Pancreas (tissue), 10 donors: ENCODE measurements at regions not wholly inside any gene's neighbourhood (a gene's known extent, or its start where the extent isn't known, plus 50 kb on each side); places are given as distances from the start of the nearest gene placed in this dataset.

Experiments used
- ATAC-seq, 4 donors: fragments of 200-7000 bp; cut with Tn5 transposase; one replicate each; pipeline versions ENCODE4 v1.8.0 to v1.9.1; 2020; ENCODE audit warnings: mild to moderate bottlenecking in 4 of 4, moderate library complexity in 4 of 4
- DNase-seq, 6 donors: peaks; one replicate each; pipeline ENCODE4 v3.0.0-alpha.2; 2020
- FAIRE-seq: peaks from 2 replicates; lab custom pipeline; 2012; peaks lifted over from hg19 to GRCh38; lab: Jason Lieb, UNC
- H3K27ac ChIP-seq, 4 donors: fragments of 200-600 bp; sonication (generic); 1 replicate in 3 of 4; 2 replicates in 1 of 4; pipeline versions ENCODE4 v1.5.0 to v1.8.0; 2020
- H3K27me3 ChIP-seq, 4 donors: fragments of 200-600 bp; one replicate each; pipeline ENCODE4 v1.8.0; 2021
- H3K36me3 ChIP-seq, 3 donors: fragments of 200-600 bp; sonication (generic) in 1 of 3; one replicate each; pipeline versions ENCODE4 v1.5.0 to v1.8.0; 2020 to 2021
- H3K4me1 ChIP-seq, 3 donors: fragments of 200-600 bp; one replicate each; pipeline ENCODE4 v1.8.0; 2021
- H3K4me3 ChIP-seq, 4 donors: fragments of 200-600 bp; sonication (generic) in 2 of 4; one replicate each; pipeline versions ENCODE4 v1.5.0 to v1.8.0; 2020 to 2021
- H3K9me3 ChIP-seq, 4 donors: fragments of 200-600 bp; one replicate each; pipeline ENCODE4 v1.8.0; 2021
- WGBS, 2 donors: extraction: QIAGEN DNeasy Blood & Tissue Kit; methylation state at CpG; one replicate each; pipeline ENCODE4 v1.1.7; 2013; 5-methylcytosine and 5-hydroxymethylcytosine counted together
- intact Hi-C, 3 donors: fragments of 100-400 bp; cut with DNase I; formaldehyde crosslinking; loops; one replicate each; pipeline versions ENCODE4 v1.11.1 to v1.14.2; 2022
- TF ChIP-seq, protein P1 (sequence below), 4 donors: fragments of 200-600 bp; sonication (generic) in 3 of 4; IDR thresholded peaks; one replicate each; pipeline versions ENCODE4 v1.5.0 to v1.8.0; 2021; ENCODE audit warnings: antibody characterized with exemption in 4 of 4
- donor health status: healthy with polysubstance abuse.
- donor health status: DM: no; HTN: no; CAD: no; lungs with moderate emphysema.
- donor health status: DM: no; HTN: no; CAD: no.
- donor health status: control.
- donor health status: control.
- donor health status: Bipolar disorder and iron deficiency.
- donor health status: DM: yes; HTN: yes; CAD: no.
- donor health status: DM: no; HTN: no; CAD: no.
- donor health status: DM: no; HTN: no; CAD: no.
- donor health status: DM: yes; HTN: yes; CAD: no.

DNA sequence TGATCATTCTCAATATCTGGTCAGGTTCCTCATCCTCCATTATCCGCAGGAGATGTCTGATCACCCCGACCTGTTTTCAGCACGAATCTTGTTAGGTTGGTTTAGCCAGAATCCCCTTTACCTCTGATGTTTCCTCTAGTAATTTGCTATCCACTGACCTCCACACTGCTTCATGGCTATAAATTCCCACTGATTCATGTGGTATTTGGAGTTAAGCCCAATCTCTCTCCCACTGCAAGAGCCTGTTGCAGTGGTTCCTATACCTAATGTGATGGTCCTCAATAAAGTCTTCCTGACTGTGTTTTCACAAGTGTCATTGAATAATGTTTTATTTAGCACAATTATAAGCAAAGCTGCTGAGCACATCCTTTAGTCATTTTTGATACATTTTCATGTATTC, 124.8 kb upstream of the CNTN3 start:
- H3K4me3 ChIP-seq: no peak overlapping the region
- H3K4me1 ChIP-seq: no peaks in the 10 kb centered on the region
- TF ChIP-seq, protein P1, sequence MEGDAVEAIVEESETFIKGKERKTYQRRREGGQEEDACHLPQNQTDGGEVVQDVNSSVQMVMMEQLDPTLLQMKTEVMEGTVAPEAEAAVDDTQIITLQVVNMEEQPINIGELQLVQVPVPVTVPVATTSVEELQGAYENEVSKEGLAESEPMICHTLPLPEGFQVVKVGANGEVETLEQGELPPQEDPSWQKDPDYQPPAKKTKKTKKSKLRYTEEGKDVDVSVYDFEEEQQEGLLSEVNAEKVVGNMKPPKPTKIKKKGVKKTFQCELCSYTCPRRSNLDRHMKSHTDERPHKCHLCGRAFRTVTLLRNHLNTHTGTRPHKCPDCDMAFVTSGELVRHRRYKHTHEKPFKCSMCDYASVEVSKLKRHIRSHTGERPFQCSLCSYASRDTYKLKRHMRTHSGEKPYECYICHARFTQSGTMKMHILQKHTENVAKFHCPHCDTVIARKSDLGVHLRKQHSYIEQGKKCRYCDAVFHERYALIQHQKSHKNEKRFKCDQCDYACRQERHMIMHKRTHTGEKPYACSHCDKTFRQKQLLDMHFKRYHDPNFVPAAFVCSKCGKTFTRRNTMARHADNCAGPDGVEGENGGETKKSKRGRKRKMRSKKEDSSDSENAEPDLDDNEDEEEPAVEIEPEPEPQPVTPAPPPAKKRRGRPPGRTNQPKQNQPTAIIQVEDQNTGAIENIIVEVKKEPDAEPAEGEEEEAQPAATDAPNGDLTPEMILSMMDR (IDR thresholded peaks at IDR 0.05): no peak
- no peak for DNase-seq
- no peak for ATAC-seq
- no peak overlapping the region for H3K27ac ChIP-seq
- FAIRE-seq: no peak
- H3K36me3 ChIP-seq: no peaks in the 10 kb centered on the region
- no peaks in the 10 kb centered on the region for H3K9me3 ChIP-seq
- 77 to 90% methylated on average over 3 of the region's 3 CpGs for WGBS, 2 donors
- H3K27me3 ChIP-seq: peaks cover 0 to 5% (median 0%) of the 10 kb centered on the region in 4 donors
- intact Hi-C loops: no loop called here

DNA sequence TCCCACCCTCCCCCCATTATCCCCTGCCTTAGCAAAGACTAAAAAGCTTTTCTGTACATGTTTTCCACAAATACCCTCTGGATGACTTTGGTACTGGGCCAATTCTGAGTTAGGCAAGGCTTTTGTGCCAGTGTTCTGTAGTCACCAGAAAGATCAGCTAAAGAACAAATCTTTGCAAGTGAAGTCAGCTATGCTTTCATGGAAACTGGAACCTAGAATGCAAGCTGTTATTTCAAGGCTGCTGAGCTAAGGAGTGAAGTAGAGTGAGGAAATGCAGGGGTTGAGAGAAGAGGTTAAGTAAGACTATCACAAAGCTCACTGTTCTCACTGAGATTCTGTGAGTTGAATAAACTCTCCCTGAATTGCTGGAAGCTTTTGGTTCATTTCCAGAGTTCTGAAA, 107.8 kb upstream of the CNTN3 start:
- Histone ChIP-seq H3K36me3 (no peaks in the 10 kb centered on the region), H3K4me1 (no peaks in the 10 kb centered on the region), H3K9me3 (no peaks in the 10 kb centered on the region), H3K27me3 (no peaks in the 10 kb centered on the region), H3K4me3 (no peak overlapping the region), H3K27ac (no peak overlapping the region)
- TF ChIP-seq, protein P1 (IDR thresholded peaks at IDR 0.05): no peak
- FAIRE-seq: no peak
- ATAC-seq: no peak
- no peak for DNase-seq
- intact Hi-C loops: no loop called here

DNA sequence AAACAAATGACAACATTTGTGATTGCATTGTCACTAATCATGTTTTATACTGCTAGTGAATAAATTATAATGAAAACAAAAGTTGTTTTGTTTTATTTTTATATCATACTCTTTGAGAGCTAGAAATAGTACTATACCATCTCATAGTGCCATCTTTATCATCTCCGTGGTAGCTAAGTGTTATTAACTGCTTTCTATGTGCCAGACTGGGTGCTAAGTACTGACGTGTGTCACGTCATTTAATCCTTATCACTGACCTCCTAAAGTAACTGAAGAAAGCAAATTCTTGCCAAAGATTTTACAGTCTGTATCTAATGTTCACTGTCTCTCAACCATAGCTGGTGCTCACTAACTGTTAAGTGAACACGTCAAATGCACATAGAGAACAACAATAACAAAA, 99.5 kb upstream of the CNTN3 start:
- DNase-seq (no peak), FAIRE-seq (no peak), ATAC-seq (no peak)
- no peaks in the 10 kb centered on the region for H3K27me3 ChIP-seq
- H3K36me3 ChIP-seq: no peaks in the 10 kb centered on the region
- H3K4me1 ChIP-seq: no peaks in the 10 kb centered on the region
- intact Hi-C loops: no loop called here
- no peak overlapping the region for H3K4me3 ChIP-seq
- no peak overlapping the region for H3K27ac ChIP-seq
- H3K9me3 ChIP-seq: no peaks in the 10 kb centered on the region
- WGBS, 2 donors: 49 to 61% methylated on average over 4 of the region's 4 CpGs
- TF ChIP-seq, protein P1 (IDR thresholded peaks at IDR 0.05): no peak

DNA sequence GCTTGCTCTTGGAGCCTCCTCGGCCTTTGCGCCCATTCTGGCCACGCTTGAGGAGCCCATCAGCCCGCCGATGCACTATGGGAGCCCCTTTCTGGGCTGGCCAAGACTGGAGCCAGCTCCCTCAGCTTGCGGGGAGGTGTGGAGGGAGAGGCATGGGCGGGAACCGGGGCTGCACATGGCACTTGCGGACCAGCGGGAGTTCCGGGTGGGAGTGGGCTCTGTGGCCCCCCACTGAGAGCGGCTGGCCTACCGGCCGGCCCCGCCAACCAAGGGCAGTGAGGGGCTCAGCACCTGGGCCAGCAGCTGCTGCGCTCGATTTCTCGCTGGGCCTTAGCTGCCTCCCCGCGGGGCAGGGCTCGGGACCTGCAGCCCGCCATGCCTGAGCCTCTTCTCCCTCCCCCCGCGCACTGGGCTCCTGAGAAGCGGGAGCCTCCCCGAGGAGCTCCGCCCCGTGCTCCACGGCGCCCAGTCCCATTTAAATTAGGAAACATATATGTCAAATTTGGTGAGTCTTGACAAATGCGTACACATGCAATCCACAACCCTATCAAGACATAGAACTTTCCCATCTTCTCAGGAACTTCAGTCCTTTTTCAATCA, 97.6 kb upstream of the CNTN3 start:
- Histone ChIP-seq H3K4me1 (no peaks in the 10 kb centered on the region), H3K4me3 (no peak overlapping the region), H3K27ac (no peak overlapping the region), H3K9me3 (no peaks in the 10 kb centered on the region), H3K36me3 (no peaks in the 10 kb centered on the region), H3K27me3 (no peaks in the 10 kb centered on the region)
- no peak for ATAC-seq
- 90 to 96% methylated on average over 31 of the region's 31 CpGs for WGBS, 2 donors
- no peak for FAIRE-seq
- intact Hi-C loops: no loop called here
- DNase-seq: peak in 2 of 6 donors; percentile 17 to 38
- TF ChIP-seq, protein P1 (IDR thresholded peaks at IDR 0.05): no peak

GRCh38 chr3:74709951-74710350, 95.5 kb upstream of the CNTN3 start:
- FAIRE-seq (no peak), DNase-seq (no peak), ATAC-seq (no peak)
- Histone ChIP-seq H3K9me3 (no peaks in the 10 kb centered on the region), H3K27ac (no peak overlapping the region), H3K4me1 (no peaks in the 10 kb centered on the region), H3K36me3 (no peaks in the 10 kb centered on the region), H3K27me3 (no peaks in the 10 kb centered on the region), H3K4me3 (no peak overlapping the region)
- intact Hi-C loops: no loop called here
- 90 to 91% methylated on average over 3 of the region's 3 CpGs for WGBS, 2 donors
- TF ChIP-seq, protein P1 (IDR thresholded peaks at IDR 0.05): no peak
